ENCODE measurements at regions not wholly inside any gene's neighbourhood (a gene's known extent, or its start where the extent isn't known, plus 50 kb on each side); places are given as distances from the start of the nearest gene placed in this dataset.

- H3K27ac ChIP-seq: no peak overlapping the region
- no peak for TF ChIP-seq CTCF (IDR thresholded peaks at IDR 0.05)
- no peak for TF ChIP-seq ZFX (IDR thresholded peaks at IDR 0.05; ENCODE audit: borderline replicate concordance)
Measured at GRCh38 chr5:115459855-115460341, 84.7 kb downstream of the FEM1C start.

GRCh38 chr5:115458416-115458815, 86.2 kb downstream of the FEM1C start:
- TF ChIP-seq ZFX (IDR thresholded peaks at IDR 0.05; ENCODE audit: borderline replicate concordance) (no peak), CTCF (IDR thresholded peaks at IDR 0.05) (no peak)
- H3K27ac ChIP-seq: no peak overlapping the region

GRCh38 chr5:115458003-115458409, 86.6 kb downstream of the FEM1C start:
- TF ChIP-seq CTCF (IDR thresholded peaks at IDR 0.05) (no peak), ZFX (IDR thresholded peaks at IDR 0.05; ENCODE audit: borderline replicate concordance) (no peak)
- no peak overlapping the region for H3K27ac ChIP-seq

- TF ChIP-seq ZFX (IDR thresholded peaks at IDR 0.05; ENCODE audit: borderline replicate concordance) (no peak), CTCF (IDR thresholded peaks at IDR 0.05) (no peak)
Measured at GRCh38 chr5:115457571-115457970, 87.0 kb downstream of the FEM1C start.

GRCh38 chr5:115456539-115457040, 88.0 kb downstream of the FEM1C start:
- TF ChIP-seq CTCF (IDR thresholded peaks at IDR 0.05) (no peak), ZFX (IDR thresholded peaks at IDR 0.05; ENCODE audit: borderline replicate concordance) (no peak)

More at GRCh38 chr5:115457571-115457970, 87.0 kb downstream of the FEM1C start:
- no peak overlapping the region for H3K27ac ChIP-seq

GRCh38 chr5:115456056-115456455, 88.5 kb downstream of the FEM1C start:
- TF ChIP-seq ZFX (IDR thresholded peaks at IDR 0.05; ENCODE audit: borderline replicate concordance) (no peak), CTCF (IDR thresholded peaks at IDR 0.05) (no peak)
- no peak overlapping the region for H3K27ac ChIP-seq

More at GRCh38 chr5:115456539-115457040, 88.0 kb downstream of the FEM1C start:
- H3K27ac ChIP-seq: no peak overlapping the region

GRCh38 chr5:115455301-115455707, 89.3 kb downstream of the FEM1C start:
- TF ChIP-seq ZFX (IDR thresholded peaks at IDR 0.05; ENCODE audit: borderline replicate concordance) (no peak), CTCF (IDR thresholded peaks at IDR 0.05) (no peak)
- H3K27ac ChIP-seq: no peak overlapping the region

Measured in 22Rv1 (cell line).